C4-2B (cell line): ENCODE measurements at regions not wholly inside any gene's neighbourhood (a gene's known extent, or its start where the extent isn't known, plus 50 kb on each side); places are given as distances from the start of the nearest gene placed in this dataset.

Experiments used
- CTCF ChIP-seq: fragments of 450-650 bp; conservative IDR thresholded peaks from 2 replicates; pipeline ENCODE4 v1.5.1; 2017; ENCODE audit warnings: mild to moderate bottlenecking
- ZFX ChIP-seq: fragments of 450-650 bp; IDR thresholded peaks from 2 replicates; pipeline ENCODE4 v1.6.1; 2017

GRCh38 chr1:195278644-195279043 lies 1329.6 kb downstream of the KCNT2 start:
- TF ChIP-seq CTCF (no peak), ZFX (no peak)
